Subcutaneous abdominal adipose tissue (tissue), 5 donors: ENCODE measurements at regions not wholly inside any gene's neighbourhood (a gene's known extent, or its start where the extent isn't known, plus 50 kb on each side); places are given as distances from the start of the nearest gene placed in this dataset.
"Not testable (repeated sequence)": the region's sequence is repeated elsewhere in the genome, so short reads cannot be mapped to it uniquely, and the experiment has no call there.

Source experiments
- H3K27ac ChIP-seq: one replicate; pipeline ENCODE4 v1.7.0; 2013; ENCODE audit warnings: low read depth, mild to moderate bottlenecking, inconsistent platforms, low read length, moderate library complexity
- H3K27me3 ChIP-seq, 5 donors: one replicate each; pipeline ENCODE4 v1.7.0; 2013; ENCODE audit warnings: low read length in 5 of 5, inconsistent platforms in 1 of 5; ENCODE audit not compliant: control insufficient read depth in 5 of 5, insufficient read depth in 4 of 5
- H3K36me3 ChIP-seq, 5 donors: one replicate each; pipeline ENCODE4 v1.7.0; 2013; ENCODE audit warnings: low read length in 5 of 5; ENCODE audit not compliant: control insufficient read depth in 5 of 5, insufficient read depth in 5 of 5
- H3K4me1 ChIP-seq, 5 donors: one replicate each; pipeline ENCODE4 v1.7.0; 2013; ENCODE audit warnings: low read length in 5 of 5, mild to moderate bottlenecking in 3 of 5, moderate library complexity in 1 of 5; ENCODE audit not compliant: control insufficient read depth in 5 of 5, insufficient read depth in 5 of 5
- H3K4me3 ChIP-seq, 5 donors: one replicate each; pipeline ENCODE4 v1.7.0; 2013; ENCODE audit warnings: low read length in 5 of 5, low read depth in 1 of 5
- H3K9ac ChIP-seq, 5 donors: one replicate each; pipeline ENCODE4 v1.7.0; 2013; ENCODE audit warnings: low read length in 5 of 5, mild to moderate bottlenecking in 4 of 5, moderate library complexity in 3 of 5
- H3K9me3 ChIP-seq, 5 donors: one replicate each; pipeline ENCODE4 v1.7.0; 2013; ENCODE audit warnings: low read length in 5 of 5; ENCODE audit not compliant: control insufficient read depth in 5 of 5
- donor health status: healthy.
- donor health status: healthy.
- donor health status: healthy.
- donor health status: healthy.
- donor health status: healthy.

- Histone ChIP-seq H3K9ac (no peak overlapping the region), H3K27me3 (no peaks in the 10 kb centered on the region), H3K36me3 (no peaks in the 10 kb centered on the region), H3K9me3 (peaks cover 5 to 14% (median 9%) of the 10 kb centered on the region in 5 donors), H3K27ac (no peak overlapping the region), H3K4me3 (no peak overlapping the region), H3K4me1 (no peaks in the 10 kb centered on the region)
Measured at GRCh38 chr3:19825193-19825592, 108.8 kb downstream of the EFHB start.

DNA sequence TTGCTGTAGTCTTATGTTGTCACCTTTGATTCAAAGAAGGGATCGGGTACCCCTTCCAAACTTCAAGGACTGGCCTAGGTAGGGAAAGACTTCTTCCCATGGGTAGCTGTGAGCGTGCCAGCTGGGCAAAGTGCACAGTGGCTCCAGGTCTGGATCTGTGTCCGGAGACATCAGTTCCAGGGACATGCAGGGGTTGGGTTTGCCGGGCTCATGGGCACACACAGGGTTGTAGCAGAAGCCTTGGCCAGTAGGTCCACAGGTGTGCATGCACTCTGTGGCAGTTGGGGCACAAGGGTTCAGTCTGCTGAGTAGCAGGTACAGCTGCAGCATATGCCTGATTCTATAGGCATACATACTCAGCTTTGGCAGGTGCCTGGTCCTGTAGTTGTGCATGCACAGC is 111.2 kb downstream of the EFHB start:
- no peak overlapping the region for H3K27ac ChIP-seq
- peaks cover 5 to 14% (median 9%) of the 10 kb centered on the region in 5 donors for H3K9me3 ChIP-seq
- no peaks in the 10 kb centered on the region for H3K36me3 ChIP-seq
- H3K9ac ChIP-seq: no peak overlapping the region
- H3K4me1 ChIP-seq: no peaks in the 10 kb centered on the region
- H3K27me3 ChIP-seq: no peaks in the 10 kb centered on the region
- H3K4me3 ChIP-seq: peak overlapping the region in 1 of 5 donors; percentile 7

GRCh38 chr3:19816631-19817030 is 117.4 kb downstream of the EFHB start:
- no peaks in the 10 kb centered on the region for H3K4me1 ChIP-seq
- no peaks in the 10 kb centered on the region for H3K27me3 ChIP-seq
- H3K9me3 ChIP-seq: no peaks in the 10 kb centered on the region
- no peak overlapping the region for H3K4me3 ChIP-seq
- no peak overlapping the region for H3K9ac ChIP-seq
- no peaks in the 10 kb centered on the region for H3K36me3 ChIP-seq
- H3K27ac ChIP-seq: no peak overlapping the region

DNA sequence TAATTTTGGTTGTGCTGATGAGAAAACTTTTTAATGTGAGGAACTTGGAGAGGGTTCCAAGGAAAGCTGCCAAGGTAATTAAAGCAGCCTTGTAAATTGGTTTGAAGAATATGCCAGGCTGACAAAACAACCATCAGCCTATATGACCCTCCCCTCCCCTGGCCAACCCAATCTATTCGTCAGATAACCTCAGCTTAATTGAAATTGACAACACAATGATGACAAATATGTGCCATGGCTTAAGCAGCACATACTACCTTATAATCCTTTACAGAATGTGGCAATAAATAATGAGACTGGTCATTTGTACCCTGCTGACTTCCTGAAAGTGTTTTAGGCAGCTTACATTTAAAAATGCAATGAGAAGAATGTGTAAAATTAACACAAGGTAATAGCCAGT is 118.2 kb downstream of the EFHB start:
- H3K36me3 ChIP-seq: no peaks in the 10 kb centered on the region
- H3K27ac ChIP-seq: no peak overlapping the region
- H3K9me3 ChIP-seq: no peaks in the 10 kb centered on the region
- no peaks in the 10 kb centered on the region for H3K4me1 ChIP-seq
- H3K4me3 ChIP-seq: no peak overlapping the region
- H3K27me3 ChIP-seq: no peaks in the 10 kb centered on the region
- no peak overlapping the region for H3K9ac ChIP-seq

GRCh38 chr3:19813743-19814142 is 120.3 kb downstream of the EFHB start:
- H3K4me1 ChIP-seq, H3K4me3 ChIP-seq: not testable (repeated sequence)

GRCh38 chr3:19811689-19812088 is 122.3 kb downstream of the EFHB start:
- Histone ChIP-seq H3K36me3 (no peaks in the 10 kb centered on the region), H3K9me3 (no peaks in the 10 kb centered on the region), H3K27ac (no peak overlapping the region), H3K9ac (no peak overlapping the region), H3K4me3 (no peak overlapping the region), H3K27me3 (no peaks in the 10 kb centered on the region), H3K4me1 (peaks cover 0 to 4% (median 0%) of the 10 kb centered on the region in 5 donors)

More at GRCh38 chr3:19813743-19814142, 120.3 kb downstream of the EFHB start:
- not testable (repeated sequence) for H3K27ac ChIP-seq, H3K9me3 ChIP-seq, H3K36me3 ChIP-seq, H3K27me3 ChIP-seq, H3K9ac ChIP-seq

GRCh38 chr3:19808834-19809233 is 125.2 kb downstream of the EFHB start:
- peaks cover 0 to 6% (median 4%) of the 10 kb centered on the region in 5 donors for H3K9me3 ChIP-seq
- H3K9ac ChIP-seq: no peak overlapping the region
- peaks cover 0 to 4% (median 0%) of the 10 kb centered on the region in 5 donors for H3K4me1 ChIP-seq
- H3K4me3 ChIP-seq: no peak overlapping the region
- H3K27me3 ChIP-seq: no peaks in the 10 kb centered on the region
- no peak overlapping the region for H3K27ac ChIP-seq
- H3K36me3 ChIP-seq: no peaks in the 10 kb centered on the region

- H3K4me3 ChIP-seq: no peak overlapping the region
- H3K27ac ChIP-seq: no peak overlapping the region
- H3K36me3 ChIP-seq: no peaks in the 10 kb centered on the region
- H3K27me3 ChIP-seq: no peaks in the 10 kb centered on the region
- no peaks in the 10 kb centered on the region for H3K4me1 ChIP-seq
- no peak overlapping the region for H3K9ac ChIP-seq
- peaks cover 4 to 31% (median 20%) of the 10 kb centered on the region in 5 donors for H3K9me3 ChIP-seq
Measured at GRCh38 chr3:19799887-19800286, 134.1 kb downstream of the EFHB start.

- H3K4me3 ChIP-seq: no peak overlapping the region
- H3K9me3 ChIP-seq: peaks cover 4 to 29% (median 18%) of the 10 kb centered on the region in 5 donors
- no peaks in the 10 kb centered on the region for H3K27me3 ChIP-seq
- H3K4me1 ChIP-seq: no peaks in the 10 kb centered on the region
- H3K36me3 ChIP-seq: no peaks in the 10 kb centered on the region
- H3K27ac ChIP-seq: no peak overlapping the region
- H3K9ac ChIP-seq: no peak overlapping the region
Measured at GRCh38 chr3:19799115-19799514, 134.9 kb downstream of the EFHB start.

- H3K9ac ChIP-seq: no peak overlapping the region
- no peaks in the 10 kb centered on the region for H3K27me3 ChIP-seq
- H3K27ac ChIP-seq: no peak overlapping the region
- peaks cover 4 to 21% (median 10%) of the 10 kb centered on the region in 5 donors for H3K9me3 ChIP-seq
- H3K4me3 ChIP-seq: no peak overlapping the region
- H3K4me1 ChIP-seq: no peaks in the 10 kb centered on the region
- H3K36me3 ChIP-seq: no peaks in the 10 kb centered on the region
Measured at GRCh38 chr3:19798324-19798723, 135.7 kb downstream of the EFHB start.

DNA sequence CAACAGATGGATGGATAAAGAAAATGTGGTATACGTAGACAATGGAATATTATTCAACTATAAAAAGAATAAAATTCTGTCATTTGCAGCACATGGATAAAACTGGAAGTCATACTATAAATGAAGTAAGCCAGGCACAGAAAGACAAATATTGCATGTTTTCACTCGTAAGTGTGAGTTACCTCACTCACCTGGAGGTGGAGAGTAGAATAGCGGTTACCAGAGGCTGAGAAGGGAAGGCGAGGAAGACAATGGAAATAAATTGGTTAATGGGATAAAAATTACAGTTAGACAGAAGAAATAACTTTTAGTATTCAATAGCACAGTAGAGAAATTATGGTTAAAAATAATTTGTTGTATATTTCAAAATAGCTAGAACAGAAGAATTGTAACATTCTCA is 141.6 kb downstream of the EFHB start:
- H3K9me3 ChIP-seq: no peaks in the 10 kb centered on the region
- no peaks in the 10 kb centered on the region for H3K27me3 ChIP-seq
- no peaks in the 10 kb centered on the region for H3K4me1 ChIP-seq
- no peaks in the 10 kb centered on the region for H3K36me3 ChIP-seq
- H3K27ac ChIP-seq: no peak overlapping the region
- no peak overlapping the region for H3K4me3 ChIP-seq
- no peak overlapping the region for H3K9ac ChIP-seq
